ENCODE measurements at regions not wholly inside any gene's neighbourhood (a gene's known extent, or its start where the extent isn't known, plus 50 kb on each side); places are given as distances from the start of the nearest gene placed in this dataset.

GRCh38 chr17:77694391-77695363 is 263.8 kb upstream of the TNRC6C start:
- Histone ChIP-seq H3K4me1 (ENCODE audit: control insufficient read depth in 5 of 5, insufficient read depth in 5 of 5, low read length in 5 of 5) (peaks cover 0 to 17% (median 13%) of the 10 kb centered on the region in 5 donors), H3K36me3 (ENCODE audit: control insufficient read depth in 5 of 5, insufficient read depth in 5 of 5, low read length in 5 of 5) (no peaks in the 10 kb centered on the region), H3K27ac (ENCODE audit: low read depth, low read length) (no peak overlapping the region), H3K9ac (ENCODE audit: low read length in 5 of 5) (no peak overlapping the region), H3K27me3 (ENCODE audit: control insufficient read depth in 5 of 5, insufficient read depth in 4 of 5, low read length in 5 of 5) (peaks cover 7 to 56% (median 47%) of the 10 kb centered on the region in 5 donors), H3K9me3 (ENCODE audit: control insufficient read depth in 5 of 5, low read length in 5 of 5) (no peaks in the 10 kb centered on the region), H3K4me3 (ENCODE audit: low read depth in 1 of 5, low read length in 5 of 5) (no peak overlapping the region)

GRCh38 chr17:77695386-77695785 is 263.1 kb upstream of the TNRC6C start:
- Histone ChIP-seq H3K9ac (ENCODE audit: low read length in 5 of 5) (no peak overlapping the region), H3K36me3 (ENCODE audit: control insufficient read depth in 5 of 5, insufficient read depth in 5 of 5, low read length in 5 of 5) (no peaks in the 10 kb centered on the region), H3K27me3 (ENCODE audit: control insufficient read depth in 5 of 5, insufficient read depth in 4 of 5, low read length in 5 of 5) (peaks cover 7 to 52% (median 47%) of the 10 kb centered on the region in 5 donors), H3K4me1 (ENCODE audit: control insufficient read depth in 5 of 5, insufficient read depth in 5 of 5, low read length in 5 of 5) (peaks cover 0 to 14% (median 9%) of the 10 kb centered on the region in 5 donors), H3K4me3 (ENCODE audit: low read depth in 1 of 5, low read length in 5 of 5) (no peak overlapping the region), H3K9me3 (ENCODE audit: control insufficient read depth in 5 of 5, low read length in 5 of 5) (no peaks in the 10 kb centered on the region), H3K27ac (ENCODE audit: low read depth, low read length) (no peak overlapping the region)

- Histone ChIP-seq H3K9ac (ENCODE audit: low read length in 5 of 5) (no peak overlapping the region), H3K4me3 (ENCODE audit: low read depth in 1 of 5, low read length in 5 of 5) (no peak overlapping the region)
Observed at GRCh38 chr17:77696151-77696720, 262.3 kb upstream of the TNRC6C start.

GRCh38 chr17:77696721-77697460 is 261.6 kb upstream of the TNRC6C start:
- Histone ChIP-seq H3K4me1 (ENCODE audit: control insufficient read depth in 5 of 5, insufficient read depth in 5 of 5, low read length in 5 of 5) (peaks cover 0 to 5% (median 0%) of the 10 kb centered on the region in 5 donors), H3K36me3 (ENCODE audit: control insufficient read depth in 5 of 5, insufficient read depth in 5 of 5, low read length in 5 of 5) (no peaks in the 10 kb centered on the region), H3K4me3 (ENCODE audit: low read depth in 1 of 5, low read length in 5 of 5) (no peak overlapping the region), H3K27ac (ENCODE audit: low read depth, low read length) (no peak overlapping the region), H3K9ac (ENCODE audit: low read length in 5 of 5) (no peak overlapping the region), H3K9me3 (ENCODE audit: control insufficient read depth in 5 of 5, low read length in 5 of 5) (peaks cover 0 to 6% (median 1%) of the 10 kb centered on the region in 5 donors), H3K27me3 (ENCODE audit: control insufficient read depth in 5 of 5, insufficient read depth in 4 of 5, low read length in 5 of 5) (peaks cover 7 to 43% (median 41%) of the 10 kb centered on the region in 5 donors)

More at GRCh38 chr17:77696151-77696720, 262.3 kb upstream of the TNRC6C start:
- Histone ChIP-seq H3K9me3 (ENCODE audit: control insufficient read depth in 5 of 5, low read length in 5 of 5) (no peaks in the 10 kb centered on the region), H3K4me1 (ENCODE audit: control insufficient read depth in 5 of 5, insufficient read depth in 5 of 5, low read length in 5 of 5) (peaks cover 0 to 5% (median 2%) of the 10 kb centered on the region in 5 donors), H3K36me3 (ENCODE audit: control insufficient read depth in 5 of 5, insufficient read depth in 5 of 5, low read length in 5 of 5) (no peaks in the 10 kb centered on the region), H3K27me3 (ENCODE audit: control insufficient read depth in 5 of 5, insufficient read depth in 4 of 5, low read length in 5 of 5) (peaks cover 7 to 46% (median 43%) of the 10 kb centered on the region in 5 donors), H3K27ac (ENCODE audit: low read depth, low read length) (no peak overlapping the region)

- Histone ChIP-seq H3K27me3 (ENCODE audit: control insufficient read depth in 5 of 5, insufficient read depth in 4 of 5, low read length in 5 of 5) (peaks cover 7 to 43% (median 40%) of the 10 kb centered on the region in 5 donors), H3K27ac (ENCODE audit: low read depth, low read length) (no peak overlapping the region), H3K9me3 (ENCODE audit: control insufficient read depth in 5 of 5, low read length in 5 of 5) (peaks cover 0 to 11% (median 8%) of the 10 kb centered on the region in 5 donors), H3K9ac (ENCODE audit: low read length in 5 of 5) (no peak overlapping the region), H3K4me1 (ENCODE audit: control insufficient read depth in 5 of 5, insufficient read depth in 5 of 5, low read length in 5 of 5) (peaks cover 0 to 5% (median 0%) of the 10 kb centered on the region in 5 donors), H3K36me3 (ENCODE audit: control insufficient read depth in 5 of 5, insufficient read depth in 5 of 5, low read length in 5 of 5) (no peaks in the 10 kb centered on the region), H3K4me3 (ENCODE audit: low read depth in 1 of 5, low read length in 5 of 5) (no peak overlapping the region)
Observed at GRCh38 chr17:77697480-77698400, 260.8 kb upstream of the TNRC6C start.

DNA sequence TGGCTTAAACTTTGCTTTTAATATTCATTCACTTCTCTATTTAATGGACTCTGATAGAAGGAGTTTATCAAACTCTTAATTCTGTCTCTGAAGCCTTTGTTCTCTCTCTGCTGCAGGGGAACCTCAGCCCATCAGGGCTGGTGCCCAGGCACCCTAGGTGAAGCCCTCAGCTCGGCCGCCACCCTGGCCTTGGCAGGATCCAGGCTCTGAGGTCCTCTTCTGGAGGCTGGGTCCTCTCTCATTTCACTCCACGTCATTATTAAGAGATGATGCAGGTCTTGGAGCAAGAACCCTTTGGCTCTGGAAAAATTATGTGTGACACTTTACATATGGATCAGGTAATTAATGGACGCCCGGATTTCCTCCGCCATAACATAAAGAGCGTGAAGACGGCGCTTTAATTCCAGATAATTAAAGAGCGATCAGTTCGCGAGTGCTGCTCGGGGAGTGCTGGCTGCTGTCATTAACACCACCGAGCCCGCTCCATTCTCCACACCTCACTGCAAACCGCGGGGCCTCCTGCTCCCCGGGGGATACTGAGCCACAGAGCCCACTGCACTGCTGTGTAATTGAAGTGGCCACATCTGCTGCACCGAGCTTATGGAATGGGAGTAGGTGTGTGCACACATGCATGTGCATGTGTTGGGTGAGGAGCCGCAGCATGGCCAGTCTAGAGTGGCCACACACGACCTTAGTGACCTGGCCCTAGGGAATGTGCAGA is 259.4 kb upstream of the TNRC6C start:
- Histone ChIP-seq H3K27me3 (ENCODE audit: control insufficient read depth in 5 of 5, insufficient read depth in 4 of 5, low read length in 5 of 5) (peaks cover 7 to 43% (median 39%) of the 10 kb centered on the region in 5 donors), H3K4me1 (ENCODE audit: control insufficient read depth in 5 of 5, insufficient read depth in 5 of 5, low read length in 5 of 5) (peaks cover 0 to 5% (median 0%) of the 10 kb centered on the region in 5 donors), H3K9me3 (ENCODE audit: control insufficient read depth in 5 of 5, low read length in 5 of 5) (peaks cover 9 to 21% (median 19%) of the 10 kb centered on the region in 5 donors), H3K27ac (ENCODE audit: low read depth, low read length) (no peak overlapping the region), H3K4me3 (ENCODE audit: low read depth in 1 of 5, low read length in 5 of 5) (no peak overlapping the region), H3K36me3 (ENCODE audit: control insufficient read depth in 5 of 5, insufficient read depth in 5 of 5, low read length in 5 of 5) (no peaks in the 10 kb centered on the region), H3K9ac (ENCODE audit: low read length in 5 of 5) (no peak overlapping the region)

- Histone ChIP-seq H3K4me1 (ENCODE audit: control insufficient read depth in 5 of 5, insufficient read depth in 5 of 5, low read length in 5 of 5) (peaks cover 0 to 5% (median 0%) of the 10 kb centered on the region in 5 donors), H3K27ac (ENCODE audit: low read depth, low read length) (no peak overlapping the region), H3K9ac (ENCODE audit: low read length in 5 of 5) (no peak overlapping the region), H3K36me3 (ENCODE audit: control insufficient read depth in 5 of 5, insufficient read depth in 5 of 5, low read length in 5 of 5) (no peaks in the 10 kb centered on the region), H3K27me3 (ENCODE audit: control insufficient read depth in 5 of 5, insufficient read depth in 4 of 5, low read length in 5 of 5) (peaks cover 7 to 31% (median 30%) of the 10 kb centered on the region in 5 donors), H3K4me3 (ENCODE audit: low read depth in 1 of 5, low read length in 5 of 5) (no peak overlapping the region), H3K9me3 (ENCODE audit: control insufficient read depth in 5 of 5, low read length in 5 of 5) (peaks cover 20 to 34% (median 31%) of the 10 kb centered on the region in 5 donors)
Observed at GRCh38 chr17:77700165-77700881, 258.2 kb upstream of the TNRC6C start.

- Histone ChIP-seq H3K27me3 (ENCODE audit: control insufficient read depth in 5 of 5, insufficient read depth in 4 of 5, low read length in 5 of 5) (peaks cover 7 to 21% (median 16%) of the 10 kb centered on the region in 5 donors), H3K9me3 (ENCODE audit: control insufficient read depth in 5 of 5, low read length in 5 of 5) (peaks cover 20 to 44% (median 35%) of the 10 kb centered on the region in 5 donors), H3K9ac (ENCODE audit: low read length in 5 of 5) (no peak overlapping the region), H3K4me1 (ENCODE audit: control insufficient read depth in 5 of 5, insufficient read depth in 5 of 5, low read length in 5 of 5) (peaks cover 0 to under 1% (median 0%) of the 10 kb centered on the region in 5 donors), H3K27ac (ENCODE audit: low read depth, low read length) (no peak overlapping the region), H3K36me3 (ENCODE audit: control insufficient read depth in 5 of 5, insufficient read depth in 5 of 5, low read length in 5 of 5) (no peaks in the 10 kb centered on the region), H3K4me3 (ENCODE audit: low read depth in 1 of 5, low read length in 5 of 5) (no peak overlapping the region)
Observed at GRCh38 chr17:77701996-77702395, 256.5 kb upstream of the TNRC6C start.
